22Rv1 (cell line): ENCODE measurements at regions not wholly inside any gene's neighbourhood (a gene's known extent, or its start where the extent isn't known, plus 50 kb on each side); places are given as distances from the start of the nearest gene placed in this dataset.

Experiments used
- H3K27ac ChIP-seq: fragments of 450-650 bp; 2 replicates; pipeline ENCODE4 v1.5.1; 2017
- CTCF ChIP-seq: fragments of 450-650 bp; IDR thresholded peaks from 2 replicates; pipeline ENCODE4 v1.5.1; 2017; ENCODE audit warnings: mild to moderate bottlenecking
- ZFX ChIP-seq: fragments of 450-650 bp; IDR thresholded peaks from 2 replicates; pipeline ENCODE4 v1.6.1; 2017; ENCODE audit warnings: antibody characterized with exemption, borderline replicate concordance

GRCh38 chr7:92888-93672 lies 99.3 kb upstream of the FAM20C start:
- no peak overlapping the region for H3K27ac ChIP-seq
- TF ChIP-seq CTCF (no peak), ZFX (no peak)

GRCh38 chr7:94251-94801 lies 98.0 kb upstream of the FAM20C start:
- H3K27ac ChIP-seq: no peak overlapping the region
- TF ChIP-seq ZFX (no peak), CTCF (no peak)

- TF ChIP-seq CTCF: no peak
- TF ChIP-seq ZFX: no peak
- H3K27ac ChIP-seq: no peak overlapping the region
Observed at GRCh38 chr7:95180-95862, 97.0 kb upstream of the FAM20C start.

- TF ChIP-seq ZFX (no peak), CTCF (no peak)
- no peak overlapping the region for H3K27ac ChIP-seq
Observed at GRCh38 chr7:95863-96260, 96.5 kb upstream of the FAM20C start.

GRCh38 chr7:96861-97260 lies 95.5 kb upstream of the FAM20C start:
- H3K27ac ChIP-seq: no peak overlapping the region
- no peak for TF ChIP-seq CTCF

GRCh38 chr7:97310-97841 lies 95.0 kb upstream of the FAM20C start:
- no peak overlapping the region for H3K27ac ChIP-seq
- TF ChIP-seq CTCF (no peak), ZFX (no peak)
